NT2/D1 (cell line): ENCODE measurements at regions not wholly inside any gene's neighbourhood (a gene's known extent, or its start where the extent isn't known, plus 50 kb on each side); places are given as distances from the start of the nearest gene placed in this dataset.

ENCODE experiments used
- SUZ12 ChIP-seq: IDR thresholded peaks from 2 replicates; pipeline ENCODE4 v1.6.1; 2011; ENCODE audit not compliant: insufficient read length, insufficient read depth; ENCODE audit errors: extremely low read depth
- YY1 ChIP-seq: IDR thresholded peaks from 2 replicates; pipeline ENCODE4 v1.6.1; 2011; ENCODE audit not compliant: insufficient read length, insufficient read depth

GRCh38 chr5:163623524-163623923 is 118.1 kb downstream of the MAT2B start:
- no peak for TF ChIP-seq SUZ12
- no peak for TF ChIP-seq YY1
